AG04449 (cell line): ENCODE measurements at regions not wholly inside any gene's neighbourhood (a gene's known extent, or its start where the extent isn't known, plus 50 kb on each side); places are given as distances from the start of the nearest gene placed in this dataset.

ENCODE experiments used
- CTCF ChIA-PET: fragments of 350-600 bp; formaldehyde crosslinking; extraction: SDS; loops from one replicate; lab custom pipeline; 2021; ENCODE audit warnings: antibody characterized with exemption; lab: Yijun Ruan, JAX
- POLR2A ChIA-PET: fragments of 400-600, 350-600 bp; formaldehyde crosslinking; extraction: SDS; loops from one replicate; lab custom pipeline; 2020; ENCODE audit warnings: antibody characterized with exemption, inconsistent platforms; lab: Yijun Ruan, JAX
- DNase-seq: peaks from one replicate; pipeline ENCODE4 v3.0.0-alpha.2; 2010; ENCODE audit warnings: low read depth, low spot score
- H3K4me3 ChIP-seq: 2 replicates; pipeline ENCODE4 v1.5.1; 2011; ENCODE audit warnings: low read depth, mild to moderate bottlenecking, control low read depth, low read length
- CTCF ChIP-seq: IDR thresholded peaks from one replicate; pipeline ENCODE4 v1.5.1; 2011; ENCODE audit warnings: mild to moderate bottlenecking, moderate library complexity, low read length, control low read depth, inconsistent platforms; ENCODE audit not compliant: insufficient read depth; ENCODE audit errors: missing control alignments

- POLR2A ChIA-PET, result no interaction called here
- no peak for TF ChIP-seq CTCF
- DNase-seq, result no peak
- CTCF ChIA-PET, result no interaction called here
- no peak overlapping the region for H3K4me3 ChIP-seq
Measured at GRCh38 chr3:162112719-162113118, 616.1 kb downstream of the OTOL1 start.

- POLR2A ChIA-PET, result no interaction called here
- no peak overlapping the region for H3K4me3 ChIP-seq
- no peak for TF ChIP-seq CTCF
- CTCF ChIA-PET, result no interaction called here
- no peak for DNase-seq
Measured at GRCh38 chr3:162117961-162118360, 621.4 kb downstream of the OTOL1 start.

GRCh38 chr3:162119651-162120050, 623.0 kb downstream of the OTOL1 start:
- H3K4me3 ChIP-seq, result no peak overlapping the region
- TF ChIP-seq CTCF, result no peak
- CTCF ChIA-PET, result no interaction called here
- POLR2A ChIA-PET, result no interaction called here
- no peak for DNase-seq

GRCh38 chr3:162122405-162122804, 625.8 kb downstream of the OTOL1 start:
- peak; percentile 5 for DNase-seq
- CTCF ChIA-PET, result no interaction called here
- POLR2A ChIA-PET, result no interaction called here

GRCh38 chr3:162125790-162126189, 629.2 kb downstream of the OTOL1 start:
- ChIA-PET CTCF (no interaction called here), POLR2A (no interaction called here)
- no peak for TF ChIP-seq CTCF
- DNase-seq, result no peak
- no peak overlapping the region for H3K4me3 ChIP-seq

More at GRCh38 chr3:162122405-162122804, 625.8 kb downstream of the OTOL1 start:
- no peak for TF ChIP-seq CTCF
- no peak overlapping the region for H3K4me3 ChIP-seq

- no peak overlapping the region for H3K4me3 ChIP-seq
- ChIA-PET CTCF (no interaction called here), POLR2A (no interaction called here)
- no peak for DNase-seq
- TF ChIP-seq CTCF, result no peak
Measured at GRCh38 chr3:162130582-162130981, 634.0 kb downstream of the OTOL1 start.
